GM12878 (cell line): ENCODE measurements at regions not wholly inside any gene's neighbourhood (a gene's known extent, or its start where the extent isn't known, plus 50 kb on each side); places are given as distances from the start of the nearest gene placed in this dataset.

Experiments
- IKZF1 ChIP-seq: fragments of 450-650 bp; conservative IDR thresholded peaks from 2 replicates; pipeline ENCODE4 v1.6.1; 2017; ENCODE audit warnings: antibody characterized with exemption, mild to moderate bottlenecking
- KDM1A ChIP-seq: fragments of 200-600 bp; sonication (generic); IDR thresholded peaks from 2 replicates; pipeline ENCODE4 v1.6.1; 2016; ENCODE audit warnings: borderline replicate concordance
- NRF1 ChIP-seq: conservative IDR thresholded peaks from 2 replicates; pipeline ENCODE4 v1.6.1; 2011; ENCODE audit warnings: mild to moderate bottlenecking, low read depth, low read length, improper control_type of control experiment
- RAD21 ChIP-seq: IDR thresholded peaks from 2 replicates; pipeline ENCODE4 v1.6.1; 2011; ENCODE audit warnings: mild to moderate bottlenecking, low read depth, low read length, moderate library complexity; ENCODE audit not compliant: insufficient read depth
- SRF ChIP-seq, 2 experiments: IDR thresholded peaks; 2 replicates each; pipeline ENCODE4 v1.6.1; 2011; ENCODE audit warnings: low read depth in 2 of 2, low read length in 2 of 2, mild to moderate bottlenecking in 1 of 2, moderate library complexity in 1 of 2
- ZBED1 ChIP-seq: IDR thresholded peaks from 2 replicates; pipeline ENCODE4 v1.6.1; 2016; ENCODE audit warnings: borderline replicate concordance
- ZNF274 ChIP-seq: IDR thresholded peaks from one replicate; pipeline ENCODE4 v1.8.0; 2011; ENCODE audit not compliant: insufficient read length, insufficient read depth
- TF ChIP-seq, protein P1 (sequence below): IDR thresholded peaks from 2 replicates; pipeline ENCODE4 v1.6.1; 2011; ENCODE audit warnings: borderline replicate concordance, low read depth, mild to moderate bottlenecking, moderate library complexity, low read length; ENCODE audit not compliant: insufficient read depth, poor library complexity, severe bottlenecking
- TF ChIP-seq, protein P2 (sequence below): fragments of 450-650 bp; IDR thresholded peaks from 2 replicates; pipeline ENCODE4 v1.6.1; 2017; ENCODE audit warnings: borderline replicate concordance
- TF ChIP-seq, protein P3 (sequence below): fragments of 450-650 bp; conservative IDR thresholded peaks from 2 replicates; pipeline ENCODE4 v1.6.1; 2017; ENCODE audit warnings: mild to moderate bottlenecking, moderate library complexity
- TF ChIP-seq, protein P4 (sequence below): IDR thresholded peaks from 2 replicates; pipeline ENCODE4 v1.6.1; 2011; ENCODE audit warnings: borderline replicate concordance, low read depth, mild to moderate bottlenecking, moderate library complexity, mixed read lengths, low read length; ENCODE audit not compliant: insufficient read depth; ENCODE audit errors: extremely low read length
- TF ChIP-seq, protein P5 (sequence below): IDR thresholded peaks from 2 replicates; pipeline ENCODE4 v1.6.1; 2012; ENCODE audit warnings: low read length, inconsistent platforms

DNA sequence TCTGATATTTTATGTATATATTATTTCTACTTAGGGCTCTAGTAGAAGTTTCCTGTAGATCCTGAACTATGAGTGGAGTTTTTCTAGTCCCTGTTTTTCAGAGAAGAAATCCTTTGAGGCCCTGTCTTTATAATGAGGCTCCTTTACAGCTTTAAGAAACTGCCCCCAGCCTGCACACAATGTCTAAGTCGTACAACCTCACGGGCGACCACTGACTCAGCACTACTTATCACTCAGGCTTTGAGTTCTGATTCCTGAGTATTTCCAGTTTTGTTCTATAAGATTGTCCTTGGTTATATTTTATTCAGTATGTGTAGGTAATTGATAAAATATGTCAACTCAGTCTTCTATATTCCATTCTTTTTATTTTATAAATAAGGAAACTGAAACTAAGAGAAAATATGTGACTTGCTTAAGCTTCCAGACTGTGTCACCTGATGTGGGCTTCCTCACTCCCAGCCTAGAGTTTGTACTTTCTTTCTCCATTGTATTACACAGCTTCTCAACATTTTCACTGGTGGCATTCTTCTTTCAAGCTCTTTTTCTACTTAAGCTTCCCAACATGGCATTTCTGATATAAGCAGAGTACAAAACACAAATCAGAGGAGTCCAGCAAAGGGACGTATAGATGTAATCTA lies 167.0 kb downstream of the TBX18 start (continued):
- TF ChIP-seq, protein P1, sequence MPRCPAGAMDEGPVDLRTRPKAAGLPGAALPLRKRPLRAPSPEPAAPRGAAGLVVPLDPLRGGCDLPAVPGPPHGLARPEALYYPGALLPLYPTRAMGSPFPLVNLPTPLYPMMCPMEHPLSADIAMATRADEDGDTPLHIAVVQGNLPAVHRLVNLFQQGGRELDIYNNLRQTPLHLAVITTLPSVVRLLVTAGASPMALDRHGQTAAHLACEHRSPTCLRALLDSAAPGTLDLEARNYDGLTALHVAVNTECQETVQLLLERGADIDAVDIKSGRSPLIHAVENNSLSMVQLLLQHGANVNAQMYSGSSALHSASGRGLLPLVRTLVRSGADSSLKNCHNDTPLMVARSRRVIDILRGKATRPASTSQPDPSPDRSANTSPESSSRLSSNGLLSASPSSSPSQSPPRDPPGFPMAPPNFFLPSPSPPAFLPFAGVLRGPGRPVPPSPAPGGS: no peak
- TF ChIP-seq, protein P2, sequence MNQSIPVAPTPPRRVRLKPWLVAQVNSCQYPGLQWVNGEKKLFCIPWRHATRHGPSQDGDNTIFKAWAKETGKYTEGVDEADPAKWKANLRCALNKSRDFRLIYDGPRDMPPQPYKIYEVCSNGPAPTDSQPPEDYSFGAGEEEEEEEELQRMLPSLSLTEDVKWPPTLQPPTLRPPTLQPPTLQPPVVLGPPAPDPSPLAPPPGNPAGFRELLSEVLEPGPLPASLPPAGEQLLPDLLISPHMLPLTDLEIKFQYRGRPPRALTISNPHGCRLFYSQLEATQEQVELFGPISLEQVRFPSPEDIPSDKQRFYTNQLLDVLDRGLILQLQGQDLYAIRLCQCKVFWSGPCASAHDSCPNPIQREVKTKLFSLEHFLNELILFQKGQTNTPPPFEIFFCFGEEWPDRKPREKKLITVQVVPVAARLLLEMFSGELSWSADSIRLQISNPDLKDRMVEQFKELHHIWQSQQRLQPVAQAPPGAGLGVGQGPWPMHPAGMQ: no peak
- TF ChIP-seq ZBED1: no peak
- no peak for TF ChIP-seq ZNF274
- TF ChIP-seq RAD21: no peak
- no peak for TF ChIP-seq SRF (IDR thresholded peaks at IDR 0.05; ENCODE audit: low read depth in 2 of 2, low read length in 2 of 2)
- TF ChIP-seq, protein P3, sequence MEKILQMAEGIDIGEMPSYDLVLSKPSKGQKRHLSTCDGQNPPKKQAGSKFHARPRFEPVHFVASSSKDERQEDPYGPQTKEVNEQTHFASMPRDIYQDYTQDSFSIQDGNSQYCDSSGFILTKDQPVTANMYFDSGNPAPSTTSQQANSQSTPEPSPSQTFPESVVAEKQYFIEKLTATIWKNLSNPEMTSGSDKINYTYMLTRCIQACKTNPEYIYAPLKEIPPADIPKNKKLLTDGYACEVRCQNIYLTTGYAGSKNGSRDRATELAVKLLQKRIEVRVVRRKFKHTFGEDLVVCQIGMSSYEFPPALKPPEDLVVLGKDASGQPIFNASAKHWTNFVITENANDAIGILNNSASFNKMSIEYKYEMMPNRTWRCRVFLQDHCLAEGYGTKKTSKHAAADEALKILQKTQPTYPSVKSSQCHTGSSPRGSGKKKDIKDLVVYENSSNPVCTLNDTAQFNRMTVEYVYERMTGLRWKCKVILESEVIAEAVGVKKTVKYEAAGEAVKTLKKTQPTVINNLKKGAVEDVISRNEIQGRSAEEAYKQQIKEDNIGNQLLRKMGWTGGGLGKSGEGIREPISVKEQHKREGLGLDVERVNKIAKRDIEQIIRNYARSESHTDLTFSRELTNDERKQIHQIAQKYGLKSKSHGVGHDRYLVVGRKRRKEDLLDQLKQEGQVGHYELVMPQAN: no peak
- TF ChIP-seq NRF1: no peak
- TF ChIP-seq, protein P4, sequence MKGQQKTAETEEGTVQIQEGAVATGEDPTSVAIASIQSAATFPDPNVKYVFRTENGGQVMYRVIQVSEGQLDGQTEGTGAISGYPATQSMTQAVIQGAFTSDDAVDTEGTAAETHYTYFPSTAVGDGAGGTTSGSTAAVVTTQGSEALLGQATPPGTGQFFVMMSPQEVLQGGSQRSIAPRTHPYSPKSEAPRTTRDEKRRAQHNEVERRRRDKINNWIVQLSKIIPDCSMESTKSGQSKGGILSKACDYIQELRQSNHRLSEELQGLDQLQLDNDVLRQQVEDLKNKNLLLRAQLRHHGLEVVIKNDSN: no peak
- no peak for TF ChIP-seq IKZF1
- TF ChIP-seq KDM1A: no peak
- TF ChIP-seq, protein P5, sequence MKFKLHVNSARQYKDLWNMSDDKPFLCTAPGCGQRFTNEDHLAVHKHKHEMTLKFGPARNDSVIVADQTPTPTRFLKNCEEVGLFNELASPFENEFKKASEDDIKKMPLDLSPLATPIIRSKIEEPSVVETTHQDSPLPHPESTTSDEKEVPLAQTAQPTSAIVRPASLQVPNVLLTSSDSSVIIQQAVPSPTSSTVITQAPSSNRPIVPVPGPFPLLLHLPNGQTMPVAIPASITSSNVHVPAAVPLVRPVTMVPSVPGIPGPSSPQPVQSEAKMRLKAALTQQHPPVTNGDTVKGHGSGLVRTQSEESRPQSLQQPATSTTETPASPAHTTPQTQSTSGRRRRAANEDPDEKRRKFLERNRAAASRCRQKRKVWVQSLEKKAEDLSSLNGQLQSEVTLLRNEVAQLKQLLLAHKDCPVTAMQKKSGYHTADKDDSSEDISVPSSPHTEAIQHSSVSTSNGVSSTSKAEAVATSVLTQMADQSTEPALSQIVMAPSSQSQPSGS: no peak
- TF ChIP-seq, all 136 proteins: peak for 0
